Femur (tissue), 1 donor: ENCODE measurements at regions not wholly inside any gene's neighbourhood (a gene's known extent, or its start where the extent isn't known, plus 50 kb on each side); places are given as distances from the start of the nearest gene placed in this dataset.
"Not testable (repeated sequence)": the region's sequence is repeated elsewhere in the genome, so short reads cannot be mapped to it uniquely, and the experiment has no call there.

Source experiments
- DNase-seq: peaks from one replicate; pipeline ENCODE4 v3.0.0-alpha.2; 2017

DNA sequence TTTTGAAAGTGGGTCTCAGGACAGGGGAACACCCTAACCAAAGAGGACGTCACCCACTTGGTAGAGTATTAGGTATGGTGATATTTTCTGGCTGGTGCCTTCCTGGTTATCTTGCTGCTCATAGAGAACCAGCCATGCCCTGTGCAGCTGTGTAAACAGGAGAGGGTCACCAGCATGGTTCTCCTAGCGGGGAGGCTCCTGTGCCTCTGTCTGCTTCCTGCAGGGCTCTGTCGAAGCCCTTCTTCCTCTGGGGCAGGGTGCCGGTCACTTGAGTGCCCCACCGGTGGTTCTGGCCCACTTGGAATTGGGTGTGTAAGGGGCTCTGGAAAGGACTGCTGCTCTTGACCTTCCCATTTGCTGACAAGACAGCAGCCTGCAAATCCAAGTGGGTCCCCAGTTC is 80.5 kb upstream of the KCNK12 start:
- DNase-seq = no peak

DNA sequence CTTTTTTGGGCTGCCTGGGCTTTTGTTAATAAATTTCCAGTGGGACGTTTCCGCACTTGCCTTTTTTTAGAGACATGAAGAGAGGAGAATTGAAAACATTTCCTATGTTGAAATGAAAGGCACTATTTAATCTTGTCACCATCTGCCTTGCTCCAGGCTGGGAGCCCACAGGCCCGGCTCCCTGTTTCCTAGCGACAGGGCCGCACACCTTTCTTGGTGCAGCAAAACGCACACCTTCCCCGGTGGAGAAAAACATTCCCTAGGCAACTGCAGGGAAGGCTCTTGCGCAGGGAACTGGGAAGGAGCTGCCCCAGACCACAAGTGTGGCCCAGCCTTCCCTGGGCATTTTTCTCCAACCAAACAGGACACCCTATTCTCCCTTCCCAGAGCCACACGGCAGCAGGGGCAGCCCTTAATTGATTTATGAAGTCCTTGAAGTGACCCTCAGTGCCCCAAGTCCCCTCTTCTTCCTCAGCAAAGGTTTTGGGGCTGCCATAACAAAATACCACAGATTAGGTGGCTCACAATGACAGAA is 79.3 kb upstream of the KCNK12 start:
- no peak for DNase-seq

DNA sequence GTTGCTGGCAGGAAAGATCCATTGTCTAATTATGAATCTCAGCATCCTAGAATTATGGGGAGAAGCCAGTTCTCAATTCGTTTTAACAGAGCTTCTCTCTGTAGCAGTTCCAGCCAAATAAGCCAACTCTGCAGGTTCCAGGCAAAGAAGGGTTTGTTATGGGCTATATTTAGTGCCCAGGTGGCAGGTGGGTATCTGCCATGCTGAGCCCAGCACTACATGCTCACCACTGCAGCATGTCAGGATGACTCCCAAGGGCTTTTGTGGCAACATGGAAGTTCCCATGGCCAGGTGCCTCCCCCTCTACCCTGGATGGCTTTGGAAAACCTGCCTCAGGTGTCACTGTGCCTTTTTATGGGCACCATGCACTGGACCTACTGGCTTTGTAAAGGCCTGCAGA is 74.5 kb upstream of the KCNK12 start:
- no peak for DNase-seq

DNA sequence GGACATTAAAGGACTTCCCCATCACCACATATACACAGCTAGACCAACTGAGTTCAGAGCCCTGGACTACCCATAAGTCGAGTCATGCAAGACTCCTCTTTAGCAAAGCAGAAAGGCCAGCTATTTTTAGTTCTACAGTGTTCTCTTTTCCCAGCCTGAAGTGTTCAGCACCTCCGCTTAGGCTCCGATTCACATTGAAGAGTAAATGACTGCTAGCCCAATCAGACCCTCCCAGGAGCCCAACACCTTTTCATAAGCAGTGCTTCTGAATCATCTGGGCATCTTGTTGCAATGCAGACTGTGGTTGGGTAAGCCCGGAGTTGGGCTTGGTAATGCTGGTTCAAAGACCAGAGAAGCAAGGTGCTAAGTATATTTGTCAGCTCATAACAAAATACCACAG is 73.6 kb upstream of the KCNK12 start:
- DNase-seq = no peak

DNA sequence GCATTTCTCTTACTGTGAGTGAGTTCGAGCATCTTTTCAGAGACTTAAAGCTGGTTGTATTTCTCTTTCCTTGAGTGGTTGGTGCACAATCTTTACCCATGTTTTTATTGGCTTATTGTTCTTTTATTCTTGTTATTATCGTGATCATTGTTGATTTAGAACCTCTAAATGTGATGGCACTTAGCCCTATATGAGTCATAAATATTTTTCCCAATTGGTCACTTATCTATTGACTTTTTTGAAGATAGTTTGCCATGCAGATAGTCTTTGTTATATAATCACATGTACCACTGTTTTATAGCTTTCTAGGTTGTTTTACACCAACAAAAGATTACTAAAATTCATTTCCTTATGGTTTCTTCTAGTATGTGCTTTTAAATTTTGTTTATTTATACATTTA is 70.6 kb upstream of the KCNK12 start:
- DNase-seq = no peak

DNA sequence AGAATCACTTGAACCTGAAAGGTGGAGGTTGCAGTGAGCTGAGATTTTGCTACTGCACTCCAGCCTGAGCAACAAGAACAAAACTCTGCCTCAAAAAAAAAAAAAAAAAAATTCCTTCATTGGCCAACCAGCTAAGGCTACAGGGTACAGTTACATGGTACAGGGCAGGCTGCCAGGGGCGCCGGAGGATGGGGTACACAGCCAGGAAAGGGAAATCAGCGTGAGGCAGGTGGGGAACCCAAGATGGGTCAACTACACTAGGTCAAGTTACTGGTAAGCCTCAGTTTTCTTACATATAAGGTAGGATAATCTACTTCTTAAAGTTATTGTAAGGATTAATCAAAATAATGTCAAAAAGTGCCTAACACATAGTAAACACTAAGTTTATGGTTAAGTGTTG is 69.6 kb upstream of the KCNK12 start:
- no peak for DNase-seq

DNA sequence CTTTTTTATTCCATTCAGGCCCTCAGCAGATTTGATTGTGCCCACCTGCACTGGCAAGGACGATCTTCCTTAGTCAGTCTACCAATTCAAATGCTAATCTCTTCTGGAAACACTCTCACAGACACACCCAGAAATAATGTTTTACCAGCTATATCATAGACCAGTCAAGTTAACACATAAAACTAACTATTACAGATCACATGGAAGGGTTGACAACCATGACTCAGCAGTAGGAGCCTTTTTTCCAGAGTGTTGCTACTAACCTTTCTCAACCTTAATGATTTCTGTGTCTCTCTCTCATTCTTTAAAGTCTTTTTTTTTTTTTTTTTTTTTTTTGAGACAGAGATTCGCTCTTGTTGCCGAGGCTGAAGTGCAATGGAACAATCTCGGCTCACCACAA is 68.7 kb upstream of the KCNK12 start:
- no peak for DNase-seq

DNA sequence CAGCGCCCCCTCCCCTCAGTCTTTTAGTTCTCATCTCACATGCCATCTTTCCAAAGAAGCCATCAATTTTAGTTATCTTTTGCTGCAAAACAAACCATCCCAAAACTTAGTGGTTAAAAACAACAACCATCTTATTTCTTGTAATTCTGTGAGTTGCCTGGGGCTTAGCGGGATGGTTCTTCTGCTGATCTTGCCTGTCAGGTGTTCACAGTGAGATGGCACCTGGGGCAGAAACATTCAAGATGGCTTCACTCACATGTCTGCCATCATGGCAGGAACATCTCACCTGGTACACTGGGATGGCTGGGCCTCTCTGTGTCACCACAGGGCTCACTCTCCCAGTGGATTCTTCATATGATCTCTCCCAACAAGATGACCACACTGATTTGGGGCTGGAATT is 67.6 kb upstream of the KCNK12 start:
- no peak for DNase-seq

DNA sequence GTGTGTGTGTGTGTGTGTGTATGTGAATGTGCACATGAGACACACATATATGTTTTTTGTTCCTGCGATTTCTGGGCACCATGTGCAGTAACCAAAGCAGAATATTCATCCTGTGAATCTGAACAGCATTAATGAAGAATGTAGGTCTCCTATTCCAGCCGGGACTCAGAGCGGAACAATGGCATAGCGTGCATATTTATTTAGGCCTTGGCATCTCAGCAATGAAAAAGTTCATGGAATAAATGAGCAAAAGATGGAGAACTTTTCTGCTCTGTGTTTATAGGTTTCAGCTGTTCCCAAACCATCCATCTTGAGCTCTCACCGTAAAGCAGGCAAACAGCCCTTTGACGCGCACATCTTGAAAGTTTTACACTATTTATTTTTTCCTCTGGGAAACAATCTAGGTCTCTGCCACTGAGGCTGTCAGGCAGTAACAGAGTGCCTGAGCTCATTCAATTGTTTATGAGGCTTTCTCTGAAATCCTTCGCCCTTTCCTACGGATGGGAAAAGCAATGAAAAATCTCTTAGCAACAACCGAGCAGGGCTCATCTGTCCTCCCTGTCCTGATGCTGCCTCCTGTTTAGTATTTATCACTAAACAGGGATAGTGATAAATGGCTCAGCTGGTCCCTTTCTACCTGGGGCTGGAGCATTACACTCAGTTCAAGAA is 65.9 kb upstream of the KCNK12 start:
- no peak for DNase-seq

DNA sequence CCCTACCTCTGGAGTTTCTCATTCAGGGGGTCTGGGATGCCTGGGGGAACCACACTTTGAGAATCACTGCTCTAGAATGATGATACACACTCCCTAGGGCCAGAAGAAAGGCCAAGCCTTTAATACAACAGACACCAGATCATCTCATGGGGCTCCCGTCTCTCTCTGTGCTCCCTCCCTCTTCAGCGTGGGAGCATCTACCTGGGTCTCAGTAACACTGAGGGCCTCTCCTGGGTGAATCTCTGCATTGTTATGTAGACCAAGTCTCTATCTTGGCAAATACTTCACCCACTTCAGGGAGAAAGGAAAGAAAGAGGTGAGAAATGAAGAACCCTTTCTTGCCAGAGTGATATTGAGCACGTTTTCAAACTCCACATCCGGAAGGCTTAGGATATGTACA is 65.4 kb upstream of the KCNK12 start:
- DNase-seq = no peak

DNA sequence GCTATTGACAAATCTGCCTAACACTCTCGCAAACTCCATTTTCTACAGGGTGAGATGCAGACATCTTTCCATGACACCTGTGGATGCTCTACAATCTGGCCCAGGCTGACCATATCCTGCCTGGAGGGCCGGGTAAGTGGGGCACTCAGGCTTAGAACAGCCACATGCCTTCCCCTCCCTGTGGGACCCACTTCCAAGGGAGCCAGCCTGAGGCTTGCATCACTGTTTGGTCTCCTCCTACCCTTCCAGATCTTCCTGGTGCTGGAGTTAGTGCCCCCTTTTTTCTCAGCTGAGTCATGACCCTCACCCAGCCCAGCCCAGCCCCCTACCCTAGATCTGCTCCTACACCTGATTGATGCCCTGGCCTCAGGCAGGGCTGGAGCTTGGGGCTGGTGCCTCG is 62.0 kb upstream of the KCNK12 start:
- DNase-seq = no peak

DNA sequence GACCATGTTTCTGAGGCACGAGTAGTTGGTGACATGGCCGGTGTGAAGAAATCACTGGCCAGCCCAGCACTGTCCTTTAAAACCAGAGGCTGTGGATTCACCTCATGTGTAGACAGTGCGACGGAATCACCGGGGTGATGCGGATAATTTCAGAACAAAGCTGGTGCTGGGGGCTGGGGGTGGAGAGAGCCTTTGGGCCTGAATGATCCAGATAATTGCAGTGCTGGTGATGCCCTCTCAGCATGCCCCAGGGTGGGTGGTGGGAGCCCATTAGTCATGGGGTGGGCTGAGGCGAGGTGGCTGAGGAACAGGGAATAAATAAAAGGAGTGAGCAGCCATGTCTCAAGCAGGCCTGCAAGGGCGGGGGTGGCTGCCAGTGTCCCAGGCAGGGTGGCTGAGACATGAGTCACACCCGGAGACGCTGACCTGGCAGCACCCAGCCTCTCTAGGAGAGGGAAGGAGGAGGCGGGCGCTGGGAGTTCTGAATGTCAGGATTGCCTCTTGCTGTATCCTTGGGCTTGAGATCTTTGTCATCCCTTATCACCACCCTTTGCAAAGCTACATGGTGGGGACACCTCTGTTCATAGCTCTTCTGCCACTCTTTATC is 61.1 kb upstream of the KCNK12 start:
- no peak for DNase-seq

DNA sequence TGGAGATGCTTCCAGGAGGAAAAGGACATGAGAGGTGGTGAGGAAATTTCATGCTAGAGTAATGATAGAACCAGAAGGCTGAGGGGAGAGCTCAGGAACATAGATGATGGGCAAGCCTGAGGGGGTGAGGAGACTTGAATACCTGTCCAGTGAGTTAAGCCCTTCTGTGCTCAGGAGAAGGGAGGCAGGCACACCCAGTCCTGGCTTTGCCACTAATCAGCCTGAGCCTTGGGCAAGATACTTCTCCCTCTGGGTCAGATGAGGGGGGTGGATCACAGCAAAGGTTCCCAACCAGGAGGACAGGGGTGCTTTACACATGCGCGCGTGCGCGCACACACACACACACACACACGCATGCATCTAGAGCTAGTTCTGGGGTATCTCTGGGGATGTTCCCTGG is 60.5 kb upstream of the KCNK12 start:
- no peak for DNase-seq

DNA sequence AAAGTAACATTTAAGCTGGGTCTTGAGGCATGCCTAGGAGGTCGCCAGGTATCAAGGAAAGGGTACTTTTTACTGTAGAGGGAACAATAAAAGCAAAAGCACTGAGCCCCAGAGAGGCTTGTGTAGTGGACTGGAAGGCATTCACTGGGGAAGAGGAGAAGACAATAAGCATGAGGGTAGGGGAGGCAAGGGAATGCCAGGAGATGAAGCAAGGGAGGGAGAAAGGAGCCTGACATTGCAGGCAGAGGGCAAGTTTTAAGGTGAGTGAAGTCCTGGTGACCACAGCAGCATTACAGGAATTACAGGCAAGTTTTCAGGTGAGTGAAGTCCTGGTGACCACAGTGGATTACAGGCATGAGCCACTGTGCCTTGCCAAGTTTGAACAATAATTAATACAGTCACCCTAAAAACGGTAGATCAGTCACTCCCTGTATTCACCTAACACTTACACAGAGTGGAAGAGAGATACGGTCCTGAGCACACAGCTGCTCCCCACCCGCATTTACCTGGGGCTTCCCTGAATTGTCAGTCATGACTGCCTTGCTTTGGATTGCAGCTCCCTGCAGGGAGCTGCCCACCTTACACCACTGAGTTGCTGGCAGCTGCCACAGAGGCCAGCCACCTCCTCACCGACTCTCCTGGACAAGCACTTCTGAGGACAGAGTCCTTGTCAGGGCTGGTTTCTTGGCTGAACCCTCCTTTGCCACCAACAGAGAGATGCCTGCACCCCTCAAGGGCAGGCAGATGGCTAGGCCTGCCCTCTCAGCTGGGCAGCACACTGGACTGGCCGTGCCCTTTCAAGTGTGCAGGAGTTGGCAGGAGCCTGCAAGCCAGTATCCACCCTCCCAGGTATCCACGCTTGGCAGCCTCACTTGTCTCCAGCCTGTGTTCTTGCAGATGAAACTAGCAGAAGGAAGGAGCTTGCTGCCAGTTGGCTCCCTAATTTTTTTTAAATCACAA is 59.0 kb upstream of the KCNK12 start:
- DNase-seq = no peak

DNA sequence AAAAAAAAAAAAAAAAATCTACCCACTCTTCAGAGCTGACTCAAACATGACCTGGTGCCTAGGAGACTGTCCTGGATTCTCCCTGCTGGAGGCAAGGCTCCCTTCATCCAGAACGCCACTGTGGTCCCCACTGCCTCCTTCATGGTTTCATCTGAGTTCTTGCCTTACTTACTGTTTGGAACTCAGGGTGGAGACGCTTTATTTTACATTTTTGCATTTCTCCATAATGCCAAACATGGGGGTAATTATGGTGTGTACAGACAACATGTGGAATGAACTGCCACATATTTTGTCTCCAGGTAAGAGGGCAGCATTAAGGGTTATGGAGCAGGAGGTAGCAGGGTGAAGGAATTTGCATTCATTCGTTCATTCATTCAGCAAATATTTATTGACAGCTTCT is 58.1 kb upstream of the KCNK12 start:
- no peak for DNase-seq

DNA sequence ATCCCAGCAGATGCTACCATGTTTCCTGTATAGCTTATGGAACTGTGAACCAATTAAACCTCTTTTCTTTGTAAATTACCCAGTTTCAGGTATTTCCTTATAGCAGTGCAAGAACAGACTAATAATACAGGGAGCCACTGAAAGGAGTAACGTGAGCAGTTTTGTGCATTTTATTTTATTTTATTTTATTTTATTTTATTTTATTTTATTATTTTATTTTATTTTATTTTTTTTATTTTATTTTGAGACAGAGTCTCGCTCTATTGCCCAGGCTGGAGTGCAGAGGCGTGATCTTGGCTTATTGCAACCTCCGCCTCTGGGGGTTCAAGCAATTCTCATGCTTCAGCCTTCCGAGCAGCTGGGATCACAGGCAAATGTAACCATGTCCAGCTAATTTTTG is 55.9 kb upstream of the KCNK12 start:
- DNase-seq = no peak

DNA sequence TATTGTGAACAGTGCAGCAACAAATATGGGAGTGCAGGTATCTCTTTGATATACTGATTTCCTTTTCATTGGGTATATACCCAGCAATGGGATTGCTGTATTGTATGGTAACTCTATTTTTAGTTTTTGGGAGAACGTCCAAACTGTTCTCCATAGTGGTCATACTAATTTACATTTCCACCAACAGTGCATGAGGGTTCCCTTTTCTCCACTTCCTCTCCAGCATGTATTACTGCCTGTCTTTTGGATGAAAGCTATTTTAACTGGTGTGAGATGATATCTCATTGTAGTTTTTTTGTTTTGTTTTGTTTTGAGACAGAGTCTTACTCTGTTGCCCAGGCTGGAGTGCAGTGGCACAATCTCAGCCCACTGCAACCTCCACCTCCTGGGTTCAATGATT is 52.4 kb upstream of the KCNK12 start:
- not testable (repeated sequence) for DNase-seq

DNA sequence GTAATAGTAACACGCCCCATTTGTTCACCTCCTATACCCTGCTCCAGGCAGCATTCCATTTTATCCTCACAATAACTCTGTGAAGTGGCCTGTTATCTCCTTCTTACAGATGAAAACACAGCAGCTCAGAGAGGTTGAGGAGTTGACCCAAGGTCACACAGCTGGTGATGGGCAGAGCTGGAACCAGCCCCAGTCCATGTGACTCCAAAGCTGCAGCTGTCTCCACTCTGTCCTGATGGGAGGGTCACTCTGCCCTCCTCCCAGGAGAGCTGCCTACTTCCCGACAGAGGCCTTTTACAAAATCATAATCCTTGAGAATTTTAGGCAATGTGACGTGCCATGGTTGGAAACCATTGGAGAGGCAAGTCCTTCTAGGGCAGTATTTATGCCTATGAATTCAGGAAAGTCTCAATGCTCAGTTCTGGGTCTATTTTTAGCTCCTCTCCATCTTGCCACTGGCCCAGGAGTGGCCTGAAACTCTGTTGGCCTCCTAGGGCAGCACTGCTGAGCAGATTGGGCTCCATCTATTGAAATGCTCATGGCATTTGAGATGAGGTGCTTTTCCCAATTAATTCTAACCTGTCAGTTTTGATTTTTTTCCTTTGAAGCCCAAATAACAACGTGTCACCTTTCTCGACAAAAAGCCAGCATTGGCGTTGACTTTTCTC is 50.1 kb upstream of the KCNK12 start:
- DNase-seq = no peak
